PC-9 (cell line): ENCODE measurements at regions not wholly inside any gene's neighbourhood (a gene's known extent, or its start where the extent isn't known, plus 50 kb on each side); places are given as distances from the start of the nearest gene placed in this dataset.

Source experiments
- BruUV-seq: library from RNA; stranded (reverse); fragments of 400-500 nt; replicated peaks from 2 replicates; lab custom pipeline; 2021; lab: Mats Ljungman, UMichigan
- CTCF ChIA-PET: fragments of 300-600 bp; sonication (Branson Sonifier 250); formaldehyde crosslinking; loops from one replicate; lab custom pipeline; 2022; ENCODE audit warnings: antibody characterized with exemption; lab: Charles Lee
- POLR2A ChIA-PET: fragments of 300-600 bp; sonication (Branson Sonifier 250); formaldehyde crosslinking; loops from one replicate; lab custom pipeline; 2022; ENCODE audit warnings: antibody characterized with exemption; ENCODE audit not compliant: unreplicated experiment; lab: Charles Lee
- DNase-seq, 2 experiments: peaks; one replicate each; pipeline versions ENCODE4 v3.0.0 to v3.0.0-alpha.2; 2015 to 2022; ENCODE audit warnings: mixed read lengths in 1 of 2
- H2AFZ ChIP-seq: fragments of 200-600 bp; sonication (generic); 2 replicates; pipeline ENCODE4 v1.8.1; 2017; ENCODE audit warnings: antibody characterized with exemption
- H3F3A ChIP-seq: fragments of 200-600 bp; sonication (generic); 2 replicates; pipeline ENCODE4 v1.8.1; 2017; ENCODE audit warnings: antibody characterized with exemption, mild to moderate bottlenecking, low read depth; ENCODE audit not compliant: insufficient read depth
- H3K27ac ChIP-seq: fragments of 200-600 bp; sonication (generic); 2 replicates; pipeline ENCODE4 v1.6.1; 2016; ENCODE audit warnings: mixed run types
- H3K27me3 ChIP-seq: fragments of 200-600 bp; sonication (generic); 2 replicates; pipeline ENCODE4 v1.6.1; 2016; ENCODE audit warnings: low read depth, mixed run types; ENCODE audit not compliant: insufficient read depth
- H3K36me3 ChIP-seq: fragments of 200-600 bp; sonication (generic); 2 replicates; pipeline ENCODE4 v1.6.1; 2016; ENCODE audit warnings: low read depth, mixed run types
- H3K4me1 ChIP-seq: fragments of 200-600 bp; sonication (generic); replicated peaks from 2 replicates; pipeline ENCODE4 v1.6.1; 2016; ENCODE audit warnings: mixed run types; ENCODE audit not compliant: insufficient read depth
- H3K4me2 ChIP-seq: fragments of 200-600 bp; sonication (generic); 2 replicates; pipeline ENCODE4 v1.6.1; 2017; ENCODE audit warnings: mixed run types
- H3K4me3 ChIP-seq: fragments of 200-600 bp; sonication (generic); 2 replicates; pipeline ENCODE4 v1.6.1; 2016; ENCODE audit warnings: mixed run types
- H3K79me2 ChIP-seq: fragments of 200-600 bp; sonication (generic); 2 replicates; pipeline ENCODE4 v1.6.1; 2017; ENCODE audit warnings: low read depth, mixed run types
- H3K9me2 ChIP-seq: fragments of 200-600 bp; sonication (generic); 2 replicates; pipeline ENCODE4 v1.8.1; 2017; ENCODE audit warnings: mild to moderate bottlenecking; ENCODE audit not compliant: insufficient read depth
- H3K9me3 ChIP-seq: fragments of 200-600 bp; sonication (generic); 2 replicates; pipeline ENCODE4 v1.8.1; 2016; ENCODE audit warnings: low read depth; ENCODE audit not compliant: insufficient read depth
- H4K20me1 ChIP-seq: fragments of 200-600 bp; sonication (generic); 2 replicates; pipeline ENCODE4 v1.8.1; 2017; ENCODE audit not compliant: insufficient read depth
- CTCF ChIP-seq: fragments of 200-600 bp; sonication (generic); conservative IDR thresholded peaks from 2 replicates; pipeline ENCODE4 v1.6.1; 2017; ENCODE audit warnings: mixed run types, antibody characterized with exemption, mild to moderate bottlenecking, moderate library complexity
- EZH2 ChIP-seq: fragments of 200-600 bp; sonication (generic); IDR thresholded peaks from 2 replicates; pipeline ENCODE4 v1.8.0; 2017; ENCODE audit warnings: antibody characterized with exemption, low read depth
- intact Hi-C: fragments of 100-400 bp; cut with micrococcal nuclease; formaldehyde crosslinking; loops from one replicate; pipeline ENCODE4 v1.10.0; 2022; ENCODE audit not compliant: unreplicated experiment

- CTCF ChIA-PET: no interaction called here
- DNase-seq: no peak
These were observed 76.5 kb upstream of the OPRM1 start for GRCh38 chr6:153962555-153962954.

GRCh38 chr6:153960741-153961140 is 78.3 kb upstream of the OPRM1 start:
- Histone ChIP-seq H3K4me1 (no peaks in the 10 kb centered on the region), H3K9me3 (peaks cover 4% of the 10 kb centered on the region; the same call in 1 of the 2 replicates), H2AFZ (no peak overlapping the region), H3K27ac (no peak overlapping the region), H3K4me3 (no peak overlapping the region), H3K27me3 (no peaks in the 10 kb centered on the region), H3K9me2 (no peaks in the 10 kb centered on the region), H3K4me2 (no peak overlapping the region), H3F3A (no peaks in the 10 kb centered on the region), H4K20me1 (no peaks in the 10 kb centered on the region), H3K36me3 (no peaks in the 10 kb centered on the region), H3K79me2 (no peaks in the 10 kb centered on the region)
- DNase-seq: no peak
- intact Hi-C loops: no loop called here
- CTCF ChIA-PET: no interaction called here
- TF ChIP-seq CTCF (no peak), EZH2 (no peak)
- POLR2A ChIA-PET: no interaction called here
- BruUV-seq: no TSS peak

More at GRCh38 chr6:153962555-153962954, 76.5 kb upstream of the OPRM1 start:
- Histone ChIP-seq H3K9me3 (peaks cover 4% of the 10 kb centered on the region; the same call in 1 of the 2 replicates), H3K4me2 (no peak overlapping the region), H2AFZ (no peak overlapping the region), H3K27ac (no peak overlapping the region), H3K9me2 (no peaks in the 10 kb centered on the region), H3K79me2 (no peaks in the 10 kb centered on the region), H3F3A (no peaks in the 10 kb centered on the region), H3K4me1 (no peaks in the 10 kb centered on the region), H3K4me3 (no peak overlapping the region), H3K36me3 (no peaks in the 10 kb centered on the region), H3K27me3 (no peaks in the 10 kb centered on the region), H4K20me1 (no peaks in the 10 kb centered on the region)
- no TSS peak for BruUV-seq
- POLR2A ChIA-PET: no interaction called here
- intact Hi-C loops: no loop called here
- TF ChIP-seq CTCF (no peak), EZH2 (no peak)

- Histone ChIP-seq H3K4me1 (no peaks in the 10 kb centered on the region), H3K4me2 (no peak overlapping the region), H3K27me3 (no peaks in the 10 kb centered on the region), H3K9me2 (no peaks in the 10 kb centered on the region), H3K9me3 (peaks cover under 1% of the 10 kb centered on the region; the same call in 1 of the 2 replicates), H3K36me3 (no peaks in the 10 kb centered on the region), H3F3A (no peaks in the 10 kb centered on the region), H3K27ac (no peak overlapping the region), H3K4me3 (no peak overlapping the region), H3K79me2 (no peaks in the 10 kb centered on the region), H2AFZ (no peak overlapping the region), H4K20me1 (no peaks in the 10 kb centered on the region)
- no TSS peak for BruUV-seq
- POLR2A ChIA-PET: no interaction called here
- intact Hi-C loops: no loop called here
- TF ChIP-seq EZH2 (no peak), CTCF (no peak)
- CTCF ChIA-PET: no interaction called here
- no peak for DNase-seq
These were observed 78.8 kb upstream of the OPRM1 start for GRCh38 chr6:153960281-153960680.
